ENCODE measurements at regions not wholly inside any gene's neighbourhood (a gene's known extent, or its start where the extent isn't known, plus 50 kb on each side); places are given as distances from the start of the nearest gene placed in this dataset.
"Not testable (repeated sequence)": the region's sequence is repeated elsewhere in the genome, so short reads cannot be mapped to it uniquely, and the experiment has no call there.

GRCh38 chr19:7405482-7405881 lies 56.7 kb downstream of the ARHGEF18 start:
- TF ChIP-seq, protein P1, sequence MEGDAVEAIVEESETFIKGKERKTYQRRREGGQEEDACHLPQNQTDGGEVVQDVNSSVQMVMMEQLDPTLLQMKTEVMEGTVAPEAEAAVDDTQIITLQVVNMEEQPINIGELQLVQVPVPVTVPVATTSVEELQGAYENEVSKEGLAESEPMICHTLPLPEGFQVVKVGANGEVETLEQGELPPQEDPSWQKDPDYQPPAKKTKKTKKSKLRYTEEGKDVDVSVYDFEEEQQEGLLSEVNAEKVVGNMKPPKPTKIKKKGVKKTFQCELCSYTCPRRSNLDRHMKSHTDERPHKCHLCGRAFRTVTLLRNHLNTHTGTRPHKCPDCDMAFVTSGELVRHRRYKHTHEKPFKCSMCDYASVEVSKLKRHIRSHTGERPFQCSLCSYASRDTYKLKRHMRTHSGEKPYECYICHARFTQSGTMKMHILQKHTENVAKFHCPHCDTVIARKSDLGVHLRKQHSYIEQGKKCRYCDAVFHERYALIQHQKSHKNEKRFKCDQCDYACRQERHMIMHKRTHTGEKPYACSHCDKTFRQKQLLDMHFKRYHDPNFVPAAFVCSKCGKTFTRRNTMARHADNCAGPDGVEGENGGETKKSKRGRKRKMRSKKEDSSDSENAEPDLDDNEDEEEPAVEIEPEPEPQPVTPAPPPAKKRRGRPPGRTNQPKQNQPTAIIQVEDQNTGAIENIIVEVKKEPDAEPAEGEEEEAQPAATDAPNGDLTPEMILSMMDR (conservative IDR thresholded peaks at IDR 0.05; ENCODE audit: low read length), result not testable (repeated sequence)
- not testable (repeated sequence) for TF ChIP-seq EZH2phosphoT487 (IDR thresholded peaks at IDR 0.05; ENCODE audit: borderline replicate concordance)
